HG03280 (cell line): ENCODE measurements at regions not wholly inside any gene's neighbourhood (a gene's known extent, or its start where the extent isn't known, plus 50 kb on each side); places are given as distances from the start of the nearest gene placed in this dataset.
A peak's percentile ranks its signal among the peaks of the same experiment; 100 is the strongest.
"Not testable (repeated sequence)": the region's sequence is repeated elsewhere in the genome, so short reads cannot be mapped to it uniquely, and the experiment has no call there.

Source experiments
- ATAC-seq: cut with Tn5 transposase; IDR thresholded peaks from one replicate; pipeline ENCODE4 v1.9.1; 2021; ENCODE audit warnings: mild to moderate bottlenecking, moderate library complexity; ENCODE audit not compliant: unreplicated experiment

- ATAC-seq, result no peak
These were observed 582.2 kb downstream of the KIF4B start for GRCh38 chr5:155595791-155596190.

GRCh38 chr5:155598552-155598951 lies 585.0 kb downstream of the KIF4B start:
- no peak for ATAC-seq

- no peak for ATAC-seq
These were observed 592.4 kb downstream of the KIF4B start for GRCh38 chr5:155605920-155606319.

- peak; percentile 72 for ATAC-seq
These were observed 603.3 kb downstream of the KIF4B start for GRCh38 chr5:155616779-155617392.

GRCh38 chr5:155619688-155620087 lies 606.1 kb downstream of the KIF4B start:
- no peak for ATAC-seq

GRCh38 chr5:155620821-155621410 lies 607.4 kb downstream of the KIF4B start:
- no peak for ATAC-seq

- ATAC-seq, result no peak
These were observed 611.2 kb downstream of the KIF4B start for GRCh38 chr5:155624597-155625241.

- no peak for ATAC-seq
These were observed 611.8 kb downstream of the KIF4B start for GRCh38 chr5:155625315-155625714.

- no peak for ATAC-seq
These were observed 612.5 kb downstream of the KIF4B start for GRCh38 chr5:155625897-155626543.

GRCh38 chr5:155626592-155626991 lies 613.0 kb downstream of the KIF4B start:
- no peak for ATAC-seq

GRCh38 chr5:155628346-155628745 lies 614.8 kb downstream of the KIF4B start:
- no peak for ATAC-seq

GRCh38 chr5:155629597-155629996 lies 616.0 kb downstream of the KIF4B start:
- ATAC-seq, result no peak

- ATAC-seq, result no peak
These were observed 617.6 kb downstream of the KIF4B start for GRCh38 chr5:155631116-155631515.

GRCh38 chr5:155633338-155633957 lies 619.9 kb downstream of the KIF4B start:
- no peak for ATAC-seq

GRCh38 chr5:155649666-155650065 lies 636.1 kb downstream of the KIF4B start:
- no peak for ATAC-seq

- ATAC-seq, result no peak
These were observed 642.0 kb downstream of the KIF4B start for GRCh38 chr5:155655569-155655968.

- no peak for ATAC-seq
These were observed 648.3 kb downstream of the KIF4B start for GRCh38 chr5:155661859-155662258.

GRCh38 chr5:155665361-155665760 lies 651.8 kb downstream of the KIF4B start:
- no peak for ATAC-seq

GRCh38 chr5:155672001-155672400 lies 655.0 kb upstream of the SGCD start:
- not testable (repeated sequence) for ATAC-seq

- ATAC-seq, result no peak
These were observed 650.0 kb upstream of the SGCD start for GRCh38 chr5:155676967-155677366.

GRCh38 chr5:155678371-155678770 lies 648.6 kb upstream of the SGCD start:
- ATAC-seq, result no peak
